Liver (tissue), 8 donors: ENCODE measurements at regions not wholly inside any gene's neighbourhood (a gene's known extent, or its start where the extent isn't known, plus 50 kb on each side); places are given as distances from the start of the nearest gene placed in this dataset.

Experiments
- DNase-seq: peaks from one replicate; pipeline ENCODE4 v3.0.0-alpha.2; 2017; ENCODE audit warnings: low spot score
- H3K27ac ChIP-seq, 2 donors: one replicate each; pipeline ENCODE4 v1.7.0; 2013; ENCODE audit warnings: inconsistent platforms in 2 of 2, low read length in 2 of 2, control low read depth in 1 of 2, low read depth in 1 of 2, mild to moderate bottlenecking in 1 of 2
- H3K27me3 ChIP-seq, 4 donors: one replicate each; pipeline versions ENCODE4 v1.6.1 to v1.7.0; 2013; ENCODE audit warnings: low read length in 3 of 4, inconsistent platforms in 1 of 4, mild to moderate bottlenecking in 1 of 4, moderate library complexity in 1 of 4; ENCODE audit not compliant: control insufficient read depth in 4 of 4, insufficient read depth in 4 of 4
- H3K36me3 ChIP-seq, 4 donors: one replicate each; pipeline versions ENCODE4 v1.6.1 to v1.7.0; 2013; ENCODE audit warnings: low read length in 3 of 4, mild to moderate bottlenecking in 3 of 4, low read depth in 1 of 4, moderate library complexity in 1 of 4; ENCODE audit not compliant: control insufficient read depth in 4 of 4, insufficient read depth in 3 of 4
- H3K4me1 ChIP-seq, 4 donors: one replicate each; pipeline versions ENCODE4 v1.6.1 to v1.7.0; 2013; ENCODE audit warnings: low read length in 3 of 4, mild to moderate bottlenecking in 3 of 4, moderate library complexity in 1 of 4; ENCODE audit not compliant: control insufficient read depth in 4 of 4, insufficient read depth in 4 of 4
- H3K4me3 ChIP-seq, 3 donors: one replicate each; pipeline versions ENCODE4 v1.6.1 to v1.7.0; 2013; ENCODE audit warnings: low read length in 3 of 3, control low read depth in 1 of 3, low read depth in 1 of 3, mild to moderate bottlenecking in 1 of 3
- H3K9ac ChIP-seq, 2 donors: one replicate each; pipeline ENCODE4 v1.7.0; 2013; ENCODE audit warnings: low read length in 2 of 2, mild to moderate bottlenecking in 2 of 2, moderate library complexity in 2 of 2, control low read depth in 1 of 2, low read depth in 1 of 2
- H3K9me3 ChIP-seq, 4 donors: one replicate each; pipeline versions ENCODE4 v1.6.1 to v1.7.0; 2013; ENCODE audit warnings: low read length in 3 of 4; ENCODE audit not compliant: control insufficient read depth in 4 of 4
- ATF3 ChIP-seq: IDR thresholded peaks from 2 replicates; pipeline ENCODE4 v1.6.1; 2016; ENCODE audit warnings: antibody characterized with exemption
- EGR1 ChIP-seq, 2 donors: IDR thresholded peaks; 2 replicates each; pipeline ENCODE4 v1.6.1; 2016 to 2018; ENCODE audit warnings: antibody characterized with exemption in 2 of 2, low read depth in 2 of 2
- FOXA1 ChIP-seq: IDR thresholded peaks from 2 replicates; pipeline ENCODE4 v1.6.1; 2016; ENCODE audit warnings: antibody characterized with exemption
- FOXA2 ChIP-seq: IDR thresholded peaks from 2 replicates; pipeline ENCODE4 v1.6.1; 2016; ENCODE audit warnings: antibody characterized with exemption
- GABPA ChIP-seq, 2 donors: IDR thresholded peaks in 1 of 2; conservative IDR thresholded peaks in 1 of 2; 2 replicates each; pipeline ENCODE4 v1.6.1; 2016; ENCODE audit warnings: antibody characterized with exemption in 2 of 2, mild to moderate bottlenecking in 1 of 2, moderate library complexity in 1 of 2
- HNF4A ChIP-seq, 2 donors: conservative IDR thresholded peaks; 2 replicates each; pipeline ENCODE4 v1.6.1; 2016; ENCODE audit warnings: antibody characterized with exemption in 2 of 2, mild to moderate bottlenecking in 2 of 2
- HNF4G ChIP-seq: IDR thresholded peaks from 2 replicates; pipeline ENCODE4 v1.6.1; 2016; ENCODE audit warnings: antibody characterized with exemption
- JUND ChIP-seq, 2 donors: IDR thresholded peaks; 2 replicates each; pipeline ENCODE4 v1.6.1; 2016; ENCODE audit warnings: antibody characterized with exemption in 2 of 2
- MAX ChIP-seq: IDR thresholded peaks from 2 replicates; pipeline ENCODE4 v1.6.1; 2016; ENCODE audit warnings: antibody characterized with exemption
- NR2F2 ChIP-seq: IDR thresholded peaks from 2 replicates; pipeline ENCODE4 v1.6.1; 2016; ENCODE audit warnings: antibody characterized with exemption
- RAD21 ChIP-seq, 2 donors: IDR thresholded peaks; 2 replicates each; pipeline ENCODE4 v1.6.1; 2016; ENCODE audit warnings: antibody characterized with exemption in 2 of 2, mild to moderate bottlenecking in 2 of 2
- REST ChIP-seq: IDR thresholded peaks from 2 replicates; pipeline ENCODE4 v1.6.1; 2016; ENCODE audit warnings: antibody characterized with exemption, mild to moderate bottlenecking
- RXRA ChIP-seq, 2 donors: IDR thresholded peaks; 2 replicates each; pipeline ENCODE4 v1.6.1; 2017 to 2018; ENCODE audit warnings: antibody characterized with exemption in 2 of 2, mild to moderate bottlenecking in 1 of 2
- SP1 ChIP-seq: IDR thresholded peaks from 2 replicates; pipeline ENCODE4 v1.6.1; 2018; ENCODE audit warnings: antibody characterized with exemption, mild to moderate bottlenecking
- TAF1 ChIP-seq: conservative IDR thresholded peaks from 2 replicates; pipeline ENCODE4 v1.6.1; 2016; ENCODE audit warnings: antibody characterized with exemption, mild to moderate bottlenecking
- YY1 ChIP-seq: IDR thresholded peaks from 2 replicates; pipeline ENCODE4 v1.6.1; 2016; ENCODE audit warnings: antibody characterized with exemption, mild to moderate bottlenecking
- ZBTB33 ChIP-seq: IDR thresholded peaks from 2 replicates; pipeline ENCODE4 v1.6.1; 2016; ENCODE audit warnings: antibody characterized with exemption
- WGBS: extraction: QIAGEN DNeasy Blood & Tissue Kit; methylation state at CpG from one replicate; pipeline ENCODE4 v1.1.7; 2013; 5-methylcytosine and 5-hydroxymethylcytosine counted together
- TF ChIP-seq, protein P1 (sequence below): fragments of 150-350 bp; IDR thresholded peaks from 2 replicates; pipeline ENCODE4 v1.5.1; 2017; ENCODE audit warnings: improper control_type of control experiment, low read depth, low read length; ENCODE audit not compliant: missing input control
- donor health status: healthy.
- donor health status: healthy.
- donor health status: healthy.
- donor health status: healthy.
- donor health status: healthy.

DNA sequence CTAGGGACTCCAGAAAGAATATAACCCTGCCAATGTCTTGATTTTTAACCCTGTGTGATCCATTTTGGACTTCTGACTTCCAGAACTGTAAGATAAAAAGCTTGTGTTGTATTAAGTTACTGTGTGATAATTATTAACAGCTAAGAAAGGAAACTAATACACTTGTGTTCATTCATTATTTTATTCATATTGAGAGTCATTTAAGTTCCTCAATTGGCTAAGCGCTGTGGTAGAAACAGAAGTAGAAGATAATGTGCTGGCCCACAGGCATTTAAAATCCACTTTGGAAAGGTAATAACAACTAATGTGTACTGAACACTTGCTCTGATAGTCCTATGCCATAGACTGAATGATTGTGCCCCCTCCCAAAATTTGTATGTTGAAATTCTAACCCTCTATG lies 471.7 kb upstream of the GHITM start:
- no peak overlapping the region for H3K9ac ChIP-seq
- no peak overlapping the region for H3K4me3 ChIP-seq
- TF ChIP-seq EGR1 (IDR thresholded peaks at IDR 0.05; ENCODE audit: low read depth in 2 of 2) (no peak), RXRA (IDR thresholded peaks at IDR 0.05) (no peak), JUND (IDR thresholded peaks at IDR 0.05) (no peak), RAD21 (IDR thresholded peaks at IDR 0.05) (no peak), NR2F2 (no peak), REST (no peak), MAX (no peak), FOXA1 (no peak), ATF3 (no peak), SP1 (no peak), HNF4A (conservative IDR thresholded peaks at IDR 0.05) (no peak)
- H3K9me3 ChIP-seq: no peaks in the 10 kb centered on the region
- H3K27me3 ChIP-seq: no peaks in the 10 kb centered on the region
- H3K27ac ChIP-seq: no peak overlapping the region
- WGBS: 100% methylated on average over 1 of the region's 1 CpG
- H3K36me3 ChIP-seq: no peaks in the 10 kb centered on the region
- DNase-seq: no peak
- no peaks in the 10 kb centered on the region for H3K4me1 ChIP-seq

DNA sequence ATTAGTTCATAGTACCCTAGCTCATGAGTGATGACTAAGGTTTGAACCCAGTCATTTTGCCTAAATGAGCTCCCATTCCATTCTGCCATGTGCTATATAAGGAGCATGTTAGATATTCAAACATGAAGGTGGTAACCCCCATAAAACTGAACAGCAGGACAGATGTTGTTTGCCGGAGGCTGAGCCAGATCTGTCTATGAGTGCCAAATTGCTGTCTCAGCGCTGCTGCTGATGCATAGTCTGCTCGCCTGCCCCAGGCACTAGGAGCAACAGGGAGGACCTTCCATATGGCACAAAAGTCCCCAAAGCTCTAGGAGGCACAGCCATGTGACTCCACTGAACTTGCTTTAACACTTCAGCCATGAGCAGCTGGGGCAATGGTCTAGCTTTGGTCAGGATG lies 466.0 kb upstream of the GHITM start:
- Histone ChIP-seq H3K9ac (no peak overlapping the region), H3K9me3 (no peaks in the 10 kb centered on the region), H3K4me3 (no peak overlapping the region), H3K27me3 (no peaks in the 10 kb centered on the region), H3K36me3 (no peaks in the 10 kb centered on the region), H3K4me1 (no peaks in the 10 kb centered on the region), H3K27ac (no peak overlapping the region)
- 89% methylated on average over 3 of the region's 3 CpGs for WGBS
- TF ChIP-seq FOXA1: no peak
- no peak for TF ChIP-seq YY1
- TF ChIP-seq HNF4G: no peak
- TF ChIP-seq GABPA (IDR thresholded peaks at IDR 0.05 in 1 of 2, conservative IDR thresholded peaks at IDR 0.05 in 1 of 2): no peak
- no peak for TF ChIP-seq ZBTB33
- no peak for TF ChIP-seq REST
- no peak for TF ChIP-seq NR2F2
- no peak for TF ChIP-seq JUND (IDR thresholded peaks at IDR 0.05)
- TF ChIP-seq ATF3: no peak
- no peak for TF ChIP-seq TAF1
- TF ChIP-seq RXRA (IDR thresholded peaks at IDR 0.05): no peak
- no peak for TF ChIP-seq FOXA2
- no peak for TF ChIP-seq SP1
- no peak for TF ChIP-seq HNF4A (conservative IDR thresholded peaks at IDR 0.05)
- TF ChIP-seq RAD21 (IDR thresholded peaks at IDR 0.05): no peak
- TF ChIP-seq, protein P1, sequence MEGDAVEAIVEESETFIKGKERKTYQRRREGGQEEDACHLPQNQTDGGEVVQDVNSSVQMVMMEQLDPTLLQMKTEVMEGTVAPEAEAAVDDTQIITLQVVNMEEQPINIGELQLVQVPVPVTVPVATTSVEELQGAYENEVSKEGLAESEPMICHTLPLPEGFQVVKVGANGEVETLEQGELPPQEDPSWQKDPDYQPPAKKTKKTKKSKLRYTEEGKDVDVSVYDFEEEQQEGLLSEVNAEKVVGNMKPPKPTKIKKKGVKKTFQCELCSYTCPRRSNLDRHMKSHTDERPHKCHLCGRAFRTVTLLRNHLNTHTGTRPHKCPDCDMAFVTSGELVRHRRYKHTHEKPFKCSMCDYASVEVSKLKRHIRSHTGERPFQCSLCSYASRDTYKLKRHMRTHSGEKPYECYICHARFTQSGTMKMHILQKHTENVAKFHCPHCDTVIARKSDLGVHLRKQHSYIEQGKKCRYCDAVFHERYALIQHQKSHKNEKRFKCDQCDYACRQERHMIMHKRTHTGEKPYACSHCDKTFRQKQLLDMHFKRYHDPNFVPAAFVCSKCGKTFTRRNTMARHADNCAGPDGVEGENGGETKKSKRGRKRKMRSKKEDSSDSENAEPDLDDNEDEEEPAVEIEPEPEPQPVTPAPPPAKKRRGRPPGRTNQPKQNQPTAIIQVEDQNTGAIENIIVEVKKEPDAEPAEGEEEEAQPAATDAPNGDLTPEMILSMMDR: no peak
- no peak for TF ChIP-seq MAX
- no peak for TF ChIP-seq EGR1 (IDR thresholded peaks at IDR 0.05; ENCODE audit: low read depth in 2 of 2)
- DNase-seq: no peak
